Astrocyte of the cerebellum (primary cell): ENCODE measurements at regions not wholly inside any gene's neighbourhood (a gene's known extent, or its start where the extent isn't known, plus 50 kb on each side); places are given as distances from the start of the nearest gene placed in this dataset.

Source experiments
- DNase-seq: peaks from one replicate; pipeline ENCODE4 v3.0.0-alpha.2; 2011; ENCODE audit warnings: low read depth
- H3K4me3 ChIP-seq: 2 replicates; pipeline ENCODE4 v1.5.1; 2011; ENCODE audit warnings: mild to moderate bottlenecking, low read depth, low read length, moderate library complexity
- CTCF ChIP-seq: IDR thresholded peaks from 2 replicates; pipeline ENCODE4 v1.5.1; 2012; ENCODE audit warnings: low read length, low read depth, moderate library complexity, mild to moderate bottlenecking; ENCODE audit errors: missing control alignments
- in situ Hi-C: cut with HindIII; loops from 2 replicates; pipeline ENCODE4 v1.10.0; 2017; ENCODE audit warnings: low sequenced_read_pairs

GRCh38 chr2:21428754-21429153 is 305.0 kb downstream of the TDRD15 start:
- DNase-seq, result no peak
- TF ChIP-seq CTCF, result no peak
- in situ Hi-C loops, result no loop called here
- no peak overlapping the region for H3K4me3 ChIP-seq

DNA sequence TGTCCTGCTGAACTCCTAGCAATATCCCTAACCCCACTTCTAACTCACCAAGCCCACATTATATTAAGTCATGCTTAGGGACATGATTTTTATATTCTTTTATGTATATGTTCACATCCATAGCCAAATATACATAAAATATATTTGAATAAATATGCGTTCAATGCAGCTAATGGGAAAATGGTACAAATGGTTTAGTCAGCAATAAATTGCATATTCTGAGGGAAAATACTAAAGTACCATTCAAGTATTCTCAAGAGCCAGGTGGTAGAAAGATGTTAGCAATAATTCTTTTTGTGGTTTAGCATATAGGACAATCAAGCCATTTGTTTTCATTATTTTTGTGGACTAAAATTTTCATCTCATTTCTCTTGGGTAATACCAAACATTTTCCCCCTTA is 306.0 kb downstream of the TDRD15 start:
- no peak for TF ChIP-seq CTCF
- in situ Hi-C loops, result no loop called here
- H3K4me3 ChIP-seq, result no peak overlapping the region
- DNase-seq, result no peak

DNA sequence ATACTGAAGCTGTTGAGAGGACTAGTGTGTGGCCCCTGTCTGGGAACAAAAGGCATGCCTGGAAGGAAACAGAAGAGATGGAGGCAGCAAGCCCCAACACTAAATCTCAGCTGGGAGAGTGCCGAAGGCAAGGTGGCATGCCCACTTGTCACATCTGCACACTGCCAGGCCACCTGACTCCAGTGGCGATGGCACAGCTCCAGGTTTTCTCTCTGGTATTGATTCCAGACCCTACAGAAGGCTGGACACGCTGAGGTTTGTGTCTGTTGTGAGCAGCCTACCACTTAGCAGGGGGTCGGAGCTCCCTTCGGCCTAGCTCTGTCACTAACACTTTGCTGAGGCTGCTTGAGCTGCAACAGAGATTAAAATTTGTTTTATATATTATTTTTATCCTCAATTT is 307.3 kb downstream of the TDRD15 start:
- in situ Hi-C loops, result no loop called here
- no peak for TF ChIP-seq CTCF
- H3K4me3 ChIP-seq, result no peak overlapping the region
- DNase-seq, result no peak

DNA sequence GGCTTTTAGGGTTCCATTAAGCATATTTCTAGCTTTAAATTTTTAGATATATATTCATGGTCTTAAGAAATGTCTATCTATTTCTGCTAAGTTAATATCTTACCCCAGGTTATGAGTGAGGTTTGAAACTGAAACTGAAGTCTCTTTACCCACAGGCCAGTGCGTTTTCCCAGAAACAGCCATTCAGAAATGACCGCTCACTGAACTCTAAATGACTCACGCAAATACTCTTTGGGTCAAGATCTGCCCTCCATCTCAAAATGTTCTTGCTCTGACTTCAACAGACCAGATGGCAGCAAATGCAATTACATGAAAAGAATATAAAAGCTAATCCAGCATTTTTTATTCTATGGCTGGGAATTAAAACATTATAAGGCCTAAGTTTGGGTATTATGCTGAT is 315.2 kb downstream of the TDRD15 start:
- in situ Hi-C loops, result no loop called here
- DNase-seq, result peak; percentile 28

DNA sequence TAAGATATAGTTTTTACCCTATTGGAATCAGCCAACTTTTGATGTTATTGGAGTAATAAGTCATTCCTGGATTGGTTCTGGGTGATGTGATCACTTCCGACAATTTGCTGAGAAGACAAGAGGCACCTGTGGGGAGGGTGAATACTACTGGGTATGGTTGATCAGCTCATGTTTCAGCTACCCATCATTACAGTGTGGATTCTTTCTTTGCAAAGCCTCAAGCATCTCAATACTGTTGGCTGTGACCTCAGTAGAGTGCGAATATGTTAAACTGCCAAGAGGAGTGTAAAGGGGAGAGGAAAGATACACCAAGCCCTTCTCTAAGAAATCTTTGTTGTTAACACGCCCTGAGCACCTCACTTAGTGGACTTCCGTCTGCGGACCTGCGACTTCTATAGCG is 317.7 kb downstream of the TDRD15 start:
- in situ Hi-C loops, result no loop called here
- no peak overlapping the region for H3K4me3 ChIP-seq
- DNase-seq, result no peak
- no peak for TF ChIP-seq CTCF

More for the DNA sequence above, 315.2 kb downstream of the TDRD15 start:
- no peak overlapping the region for H3K4me3 ChIP-seq
- no peak for TF ChIP-seq CTCF

DNA sequence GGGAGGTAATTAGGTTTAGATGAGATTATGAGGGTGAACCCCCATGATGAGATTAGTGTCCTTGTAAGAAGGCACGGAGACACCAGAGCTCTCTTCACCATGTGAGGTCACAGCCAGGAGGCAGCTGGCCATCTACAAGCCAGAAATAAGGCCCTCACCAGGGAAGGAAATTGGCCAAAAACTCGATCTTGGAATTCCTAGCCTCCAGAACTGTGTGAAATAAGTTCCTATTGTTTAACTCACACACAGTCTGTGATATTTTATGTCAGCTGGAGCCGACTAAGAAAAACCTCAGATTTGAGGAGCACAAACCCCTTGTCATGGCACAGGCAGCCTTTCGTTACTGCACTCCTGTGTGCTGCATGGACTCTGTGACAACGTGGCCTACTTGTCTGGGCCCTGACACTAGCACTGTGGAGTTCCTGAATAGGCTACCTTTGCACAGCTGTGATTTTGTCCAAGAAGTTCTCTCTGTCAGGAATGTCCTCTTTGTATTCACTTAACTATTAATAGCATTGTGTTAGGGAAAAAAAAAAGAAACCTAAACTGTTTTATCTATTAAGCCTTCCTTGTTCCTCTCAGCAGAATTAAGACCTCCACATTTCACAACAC is 319.8 kb downstream of the TDRD15 start:
- peak; percentile 24 for DNase-seq
- no peak for TF ChIP-seq CTCF
- H3K4me3 ChIP-seq, result no peak overlapping the region
- in situ Hi-C loops, result no loop called here
